K562 (cell line): ENCODE measurements at regions not wholly inside any gene's neighbourhood (a gene's known extent, or its start where the extent isn't known, plus 50 kb on each side); places are given as distances from the start of the nearest gene placed in this dataset.

Source experiments
- ATAC-seq: fragments of 200-7000 bp; cut with Tn5 transposase; 3 replicates; pipeline ENCODE4 v1.9.1; 2020; ENCODE audit warnings: moderate library complexity
- BruUV-seq: library from RNA; stranded (reverse); fragments of 400-500 nt; replicated peaks from 2 replicates; lab custom pipeline; 2021; lab: Mats Ljungman, UMichigan
- CTCF ChIA-PET: fragments of 300-600 bp; formaldehyde crosslinking; extraction: SDS; loops from one replicate; lab custom pipeline; 2021; ENCODE audit warnings: low intra/inter-chr PET ratio; lab: Yijun Ruan, JAX
- POLR2A ChIA-PET: fragments of 300-600, 350-650 bp; sonication (Branson Sonifier 250); formaldehyde crosslinking; extraction: SDS; loops from one replicate; lab custom pipeline; 2021; ENCODE audit warnings: antibody characterized with exemption, inconsistent platforms; lab: Yijun Ruan, JAX
- DNase-seq, 4 experiments: peaks; one replicate each; pipeline versions ENCODE4 v3.0.0 to v3.0.0-alpha.2; 2011 to 2018; ENCODE audit warnings: low spot score in 3 of 4, mixed read lengths in 3 of 4; ENCODE audit errors: extremely low read depth in 1 of 4
- FAIRE-seq: peaks from 2 replicates; lab custom pipeline; 2011; peaks lifted over from hg19 to GRCh38; lab: Jason Lieb, UNC
- H2AFZ ChIP-seq: 2 replicates; pipeline ENCODE4 v1.6.0; 2011; ENCODE audit warnings: low read depth, low read length, control low read depth, inconsistent platforms
- H3K27ac ChIP-seq: fragments of 200-600 bp; 3 replicates; pipeline ENCODE4 v1.8.0; 2011; ENCODE audit warnings: low read depth, mild to moderate bottlenecking, control low read depth, inconsistent platforms, low read length, moderate library complexity, mixed read lengths; ENCODE audit errors: extremely low read depth
- H3K27me3 ChIP-seq, 2 experiments: fragments of 300-600 bp in 1 of 2; 2 replicates in 1 of 2; 3 replicates in 1 of 2; pipeline versions ENCODE4 v1.6.0 to v1.8.0; 2011; ENCODE audit warnings: inconsistent platforms in 2 of 2, low read length in 2 of 2, mild to moderate bottlenecking in 1 of 2, mixed read lengths in 1 of 2, moderate library complexity in 1 of 2; ENCODE audit not compliant: control insufficient read depth in 2 of 2, insufficient read depth in 2 of 2
- H3K36me3 ChIP-seq: fragments of 300-600 bp; 3 replicates; pipeline ENCODE4 v1.8.0; 2011; ENCODE audit warnings: mild to moderate bottlenecking, low read length, inconsistent platforms; ENCODE audit not compliant: control insufficient read depth, insufficient read depth
- H3K4me1 ChIP-seq, 2 experiments: fragments of 200-600 bp in 1 of 2; replicated peaks in 1 of 2; 2 replicates in 1 of 2; 3 replicates in 1 of 2; pipeline versions ENCODE4 v1.5.1 to v1.8.0; 2011; ENCODE audit warnings: inconsistent platforms in 2 of 2, low read length in 2 of 2, mild to moderate bottlenecking in 1 of 2, mixed read lengths in 1 of 2, moderate library complexity in 1 of 2; ENCODE audit not compliant: control insufficient read depth in 2 of 2, insufficient read depth in 2 of 2
- H3K4me2 ChIP-seq: 2 replicates; pipeline ENCODE4 v1.6.1; 2011; ENCODE audit warnings: low read length, control low read depth, inconsistent platforms, mixed read lengths; ENCODE audit not compliant: insufficient read depth
- H3K4me3 ChIP-seq: fragments of 200-600 bp; sonication (generic), shearing (Covaris generic); 2 replicates; pipeline ENCODE4 v1.5.1; 2016; ENCODE audit warnings: control low read depth, inconsistent platforms
- H3K79me2 ChIP-seq: fragments of 200-600 bp; 3 replicates; pipeline ENCODE4 v1.8.0; 2011; ENCODE audit warnings: low read length, inconsistent platforms; ENCODE audit not compliant: control insufficient read depth, insufficient read depth
- H3K9ac ChIP-seq, 2 experiments: 2 replicates each; pipeline versions ENCODE4 v1.6.0 to v1.6.1; 2011; ENCODE audit warnings: low read depth in 2 of 2, low read length in 2 of 2, control low read depth in 1 of 2, inconsistent platforms in 1 of 2, mild to moderate bottlenecking in 1 of 2, mixed read lengths in 1 of 2; ENCODE audit not compliant: insufficient read depth in 1 of 2
- H3K9me1 ChIP-seq: one replicate; pipeline ENCODE4 v1.6.0; 2011; ENCODE audit warnings: inconsistent platforms, mild to moderate bottlenecking, low read length, moderate library complexity; ENCODE audit not compliant: control insufficient read depth, insufficient read depth
- H3K9me3 ChIP-seq: replicated peaks from 2 replicates; pipeline ENCODE4 v1.5.1; 2011; ENCODE audit warnings: low read depth, low read length, inconsistent platforms; ENCODE audit not compliant: control insufficient read depth, insufficient read depth
- H4K20me1 ChIP-seq: replicated peaks from 2 replicates; pipeline ENCODE4 v1.6.1; 2011; ENCODE audit warnings: low read length, inconsistent platforms, mixed read lengths; ENCODE audit not compliant: control insufficient read depth, insufficient read depth
- CBFA2T3 ChIP-seq: fragments of 450-650 bp; IDR thresholded peaks from 2 replicates; pipeline ENCODE4 v1.6.1; 2017
- CREB5 ChIP-seq: fragments of 250-450 bp; sonication (Bioruptor Pico); IDR thresholded peaks from 2 replicates; pipeline ENCODE4 v1.5.0; 2020; ENCODE audit warnings: mild to moderate bottlenecking
- DMBX1 ChIP-seq: fragments of 250-450 bp; sonication (Bioruptor Pico); IDR thresholded peaks from 2 replicates; pipeline ENCODE4 v1.8.0; 2022; ENCODE audit warnings: inconsistent platforms, mild to moderate bottlenecking, moderate library complexity, borderline replicate concordance
- FOXJ3 ChIP-seq: sonication (generic); formaldehyde crosslinking; IDR thresholded peaks from 2 replicates; pipeline ENCODE4 v1.4.0; 2020; ENCODE audit warnings: mild to moderate bottlenecking, missing genetic modification reagents
- GATAD2B ChIP-seq: fragments of 450-650 bp; IDR thresholded peaks from 2 replicates; pipeline ENCODE4 v1.6.1; 2017; ENCODE audit warnings: mild to moderate bottlenecking, borderline replicate concordance
- GTF2E2 ChIP-seq: fragments of 200-800 bp; sonication (Bioruptor generic); IDR thresholded peaks from 2 replicates; pipeline ENCODE4 v1.6.1; 2016; ENCODE audit warnings: missing genetic modification characterization, missing compliant biosample characterization
- HSF4 ChIP-seq: fragments of 250-450 bp; sonication (Bioruptor Pico); IDR thresholded peaks from 2 replicates; pipeline ENCODE4 v2.1.2; 2022; ENCODE audit warnings: mild to moderate bottlenecking, moderate library complexity, borderline replicate concordance
- MAX ChIP-seq: sonication (generic); formaldehyde crosslinking; IDR thresholded peaks from 2 replicates; pipeline ENCODE4 v1.9.0; 2022; ENCODE audit warnings: mild to moderate bottlenecking, missing genetic modification reagents
- MTA2 ChIP-seq: fragments of 450-650 bp; IDR thresholded peaks from 2 replicates; pipeline ENCODE4 v1.6.1; 2016; ENCODE audit warnings: low read depth
- NCOA1 ChIP-seq: fragments of 450-650 bp; IDR thresholded peaks from 2 replicates; pipeline ENCODE4 v1.6.1; 2016; ENCODE audit warnings: low read depth
- NR2C2 ChIP-seq, 2 experiments: fragments of 200-800 bp in 1 of 2; sonication (Bioruptor generic) in 1 of 2; sonication (generic) in 1 of 2; formaldehyde crosslinking in 1 of 2; IDR thresholded peaks; 2 replicates each; pipeline versions ENCODE4 v1.6.1 to v1.8.0; 2016 to 2022; ENCODE audit warnings: mild to moderate bottlenecking in 1 of 2, missing compliant biosample characterization in 1 of 2, missing genetic modification characterization in 1 of 2, missing genetic modification reagents in 1 of 2
- RBM39 ChIP-seq: fragments of 200-400 bp; formaldehyde crosslinking; optimal IDR thresholded peaks from 2 replicates; pipeline ENCODE3; 2018; ENCODE audit warnings: low read depth, low read length
- SRSF1 ChIP-seq: fragments of 200-400 bp; formaldehyde crosslinking; IDR thresholded peaks from 2 replicates; pipeline ENCODE4 v1.6.1; 2017; ENCODE audit warnings: mild to moderate bottlenecking, low read depth, low read length, moderate library complexity
- TCF3 ChIP-seq: sonication (generic); formaldehyde crosslinking; IDR thresholded peaks from 2 replicates; pipeline ENCODE4 v1.4.0; 2020; ENCODE audit warnings: mild to moderate bottlenecking, missing genetic modification reagents
- XRCC3 ChIP-seq: fragments of 450-650 bp; IDR thresholded peaks from 2 replicates; pipeline ENCODE4 v1.6.1; 2017; ENCODE audit warnings: mild to moderate bottlenecking, moderate library complexity
- ZNF507 ChIP-seq: conservative IDR thresholded peaks from 2 replicates; pipeline ENCODE4 v1.6.1; 2017; ENCODE audit warnings: missing genetic modification characterization, missing compliant biosample characterization
- ZNF589 ChIP-seq: fragments of 200-800 bp; sonication (Bioruptor generic); IDR thresholded peaks from 2 replicates; pipeline ENCODE4 v1.6.1; 2016; ENCODE audit warnings: low read depth, missing genetic modification characterization, missing compliant biosample characterization
- WGBS: fragments of 100-300 bp; shearing (Covaris generic); methylation state at CpG from one replicate; pipeline ENCODE4 v1.1.6; 2016; ENCODE audit warnings: low coverage, mixed read lengths; ENCODE audit not compliant: insufficient coverage; ENCODE audit errors: missing lambda C conversion rate; 5-methylcytosine and 5-hydroxymethylcytosine counted together
- in situ Hi-C: fragments of 300-500 bp; cut with MboI; formaldehyde crosslinking; loops from 4 replicates; pipeline ENCODE4 v1.15.0; 2018; ENCODE audit warnings: inconsistent platforms, mixed read lengths
- intact Hi-C: fragments of 100-400 bp; cut with micrococcal nuclease; formaldehyde crosslinking; loops from 2 replicates; pipeline ENCODE4 v1.14.2; 2022
- TF ChIP-seq, protein P1 (sequence below): fragments of 450-650 bp; IDR thresholded peaks from 2 replicates; pipeline ENCODE4 v1.6.1; 2016; ENCODE audit warnings: antibody characterized with exemption
- TF ChIP-seq, protein P2 (sequence below): fragments of 250-450 bp; sonication (Bioruptor Pico); IDR thresholded peaks from 2 replicates; pipeline ENCODE4 v1.8.0; 2022; ENCODE audit warnings: moderate library complexity, mild to moderate bottlenecking, inconsistent platforms

DNA sequence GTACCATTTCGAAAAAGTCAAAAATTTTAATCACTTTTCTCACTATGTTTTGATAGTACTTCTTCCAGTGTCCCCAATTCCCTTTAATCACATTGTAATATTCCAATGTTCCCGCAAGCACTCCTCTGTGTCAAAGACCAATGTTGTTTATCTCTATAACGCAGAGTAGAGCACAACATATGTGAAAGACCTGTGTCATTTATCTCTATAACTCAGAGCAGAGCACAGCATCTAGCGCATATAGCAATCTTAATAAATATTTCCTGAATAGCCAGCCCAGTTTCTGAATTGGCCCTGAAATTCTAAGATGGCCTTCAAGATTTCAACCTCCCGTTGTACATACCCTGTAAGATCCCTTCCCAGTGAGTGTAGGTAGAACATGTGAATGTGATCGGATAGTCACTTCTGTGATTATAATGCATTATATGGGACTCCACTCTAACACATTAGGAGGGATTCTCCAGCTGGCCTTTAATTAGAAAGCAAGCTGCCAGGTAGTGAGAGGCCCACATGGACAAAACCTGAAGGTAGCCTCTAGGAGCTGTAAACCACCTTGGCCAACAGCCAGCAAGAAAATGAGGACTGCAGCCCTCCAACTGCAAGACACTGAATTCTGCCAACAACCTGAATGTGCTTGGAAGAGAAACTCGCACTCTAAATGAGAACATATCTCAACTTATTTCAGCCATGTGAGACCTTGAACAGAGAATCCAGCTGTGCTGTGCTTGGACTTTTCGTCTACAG lies 238.8 kb upstream of the SYT10 start:
- Histone ChIP-seq H3K36me3 (no peaks in the 10 kb centered on the region), H3K27ac (peak overlapping the region; percentile 70), H3K79me2 (no peaks in the 10 kb centered on the region), H3K9me3 (no peaks in the 10 kb centered on the region), H3K9me1 (no peaks in the 10 kb centered on the region), H4K20me1 (no peaks in the 10 kb centered on the region), H2AFZ (peak overlapping the region; percentile 86), H3K9ac (peak overlapping the region in 1 of 2 experiments; percentile 13; a peak in 1 of 4 replicates), H3K4me3 (no peak overlapping the region), H3K27me3 (no peaks in the 10 kb centered on the region), H3K4me2 (peak overlapping the region; percentile 64), H3K4me1 (peaks cover 0 to 11% of the 10 kb centered on the region in 2 experiments; a peak in 2 of 5 replicates)
- WGBS: 17% methylated on average over 8 of the region's 8 CpGs
- FAIRE-seq (peak; percentile 83), ATAC-seq (peak; percentile 89), DNase-seq (peak in 2 of 4 experiments; percentile 46 to 56)
- ChIA-PET CTCF (no interaction called here), POLR2A (interaction anchor here (1.2 kb wide), 1 partner anchor 14 kb away, joined by 3 read pairs; no protein-coding TSS in a partner anchor)
- intact Hi-C loops (no loop called here), in situ Hi-C loops (no loop called here)
- no TSS peak for BruUV-seq
- TF ChIP-seq MTA2 (peak; percentile 60), DMBX1 (no peak), XRCC3 (no peak), HSF4 (CRISPR knock-in tag) (no peak), TCF3 (CRISPR knock-in tag) (peak; percentile 80), FOXJ3 (CRISPR knock-in tag) (no peak), CREB5 (CRISPR knock-in tag) (no peak), ZNF589 (CRISPR knock-in tag) (no peak), GATAD2B (no peak), SRSF1 (no peak), NCOA1 (no peak), GTF2E2 (tag) (no peak), ZNF507 (tag) (no peak), NR2C2 (CRISPR knock-in tag; IDR thresholded peaks at IDR 0.05) (no peak), NR2C2 (tag; IDR thresholded peaks at IDR 0.05) (no peak), RBM39 (no peak), MAX (CRISPR knock-in tag) (no peak), CBFA2T3 (peak; percentile 85)
- TF ChIP-seq, protein P1, sequence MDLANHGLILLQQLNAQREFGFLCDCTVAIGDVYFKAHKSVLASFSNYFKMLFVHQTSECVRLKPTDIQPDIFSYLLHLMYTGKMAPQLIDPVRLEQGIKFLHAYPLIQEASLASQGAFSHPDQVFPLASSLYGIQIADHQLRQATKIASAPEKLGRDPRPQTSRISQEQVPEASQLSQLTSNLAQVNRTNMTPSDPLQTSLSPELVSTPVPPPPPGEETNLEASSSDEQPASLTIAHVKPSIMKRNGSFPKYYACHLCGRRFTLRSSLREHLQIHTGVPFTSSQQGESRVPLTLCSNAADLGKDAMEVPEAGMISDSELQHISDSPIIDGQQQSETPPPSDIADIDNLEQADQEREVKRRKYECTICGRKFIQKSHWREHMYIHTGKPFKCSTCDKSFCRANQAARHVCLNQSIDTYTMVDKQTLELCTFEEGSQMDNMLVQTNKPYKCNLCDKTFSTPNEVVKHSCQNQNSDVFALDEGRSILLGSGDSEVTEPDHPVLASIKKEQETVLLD: no peak
- TF ChIP-seq, protein P2, sequence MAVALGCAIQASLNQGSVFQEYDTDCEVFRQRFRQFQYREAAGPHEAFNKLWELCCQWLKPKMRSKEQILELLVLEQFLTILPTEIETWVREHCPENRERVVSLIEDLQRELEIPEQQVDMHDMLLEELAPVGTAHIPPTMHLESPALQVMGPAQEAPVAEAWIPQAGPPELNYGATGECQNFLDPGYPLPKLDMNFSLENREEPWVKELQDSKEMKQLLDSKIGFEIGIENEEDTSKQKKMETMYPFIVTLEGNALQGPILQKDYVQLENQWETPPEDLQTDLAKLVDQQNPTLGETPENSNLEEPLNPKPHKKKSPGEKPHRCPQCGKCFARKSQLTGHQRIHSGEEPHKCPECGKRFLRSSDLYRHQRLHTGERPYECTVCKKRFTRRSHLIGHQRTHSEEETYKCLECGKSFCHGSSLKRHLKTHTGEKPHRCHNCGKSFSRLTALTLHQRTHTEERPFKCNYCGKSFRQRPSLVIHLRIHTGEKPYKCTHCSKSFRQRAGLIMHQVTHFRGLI (CRISPR knock-in tag): no peak
